Thyroid gland (tissue), 4 donors: ENCODE measurements at regions not wholly inside any gene's neighbourhood (a gene's known extent, or its start where the extent isn't known, plus 50 kb on each side); places are given as distances from the start of the nearest gene placed in this dataset.
"Not testable (repeated sequence)": the region's sequence is repeated elsewhere in the genome, so short reads cannot be mapped to it uniquely, and the experiment has no call there.

ENCODE experiments used
- DNase-seq, 2 donors: peaks; one replicate each; pipeline ENCODE4 v3.0.0-alpha.2; 2019
- H3K27ac ChIP-seq, 3 donors: fragments of 200-600 bp; sonication (generic); 1 replicate in 2 of 3; 2 replicates in 1 of 3; pipeline ENCODE4 v1.5.1; 2016 to 2019; ENCODE audit warnings: mild to moderate bottlenecking in 1 of 3, moderate library complexity in 1 of 3
- H3K27me3 ChIP-seq: fragments of 200-600 bp; sonication (generic); one replicate; pipeline ENCODE4 v1.5.1; 2019
- H3K36me3 ChIP-seq, 2 donors: fragments of 200-600 bp; sonication (generic); one replicate each; pipeline ENCODE4 v1.5.1; 2016 to 2019
- H3K4me1 ChIP-seq, 2 donors: fragments of 200-600 bp; sonication (generic); one replicate each; pipeline ENCODE4 v1.5.1; 2017 to 2019
- H3K4me3 ChIP-seq, 3 donors: fragments of 200-600 bp; sonication (generic); replicated peaks in 1 of 3; 1 replicate in 2 of 3; 2 replicates in 1 of 3; pipeline ENCODE4 v1.5.1; 2016; ENCODE audit warnings: mild to moderate bottlenecking in 1 of 3
- H3K9me3 ChIP-seq: fragments of 200-600 bp; sonication (generic); one replicate; pipeline ENCODE4 v1.5.1; 2017
- POLR2A ChIP-seq, 2 donors: fragments of 450-650 bp; IDR thresholded peaks; one replicate each; pipeline ENCODE4 v1.6.1; 2017; ENCODE audit warnings: antibody characterized with exemption in 2 of 2, mild to moderate bottlenecking in 2 of 2, moderate library complexity in 1 of 2
- WGBS, 2 donors: methylation state at CpG; one replicate each; pipeline ENCODE4 v1.1.5; 2017; 5-methylcytosine and 5-hydroxymethylcytosine counted together
- intact Hi-C: fragments of 100-400 bp; cut with DNase I; formaldehyde crosslinking; loops from one replicate; pipeline ENCODE4 v1.15.1; 2023
- TF ChIP-seq, protein P1 (sequence below), 6 experiments: fragments of 200-600 bp in 3 of 6; fragments of 450-650 bp in 3 of 6; sonication (generic) in 3 of 6; IDR thresholded peaks; one replicate each; pipeline ENCODE4 v1.5.1; 2016 to 2019; ENCODE audit warnings: antibody characterized with exemption in 6 of 6, mild to moderate bottlenecking in 2 of 6, inconsistent platforms in 1 of 6, moderate library complexity in 1 of 6

DNA sequence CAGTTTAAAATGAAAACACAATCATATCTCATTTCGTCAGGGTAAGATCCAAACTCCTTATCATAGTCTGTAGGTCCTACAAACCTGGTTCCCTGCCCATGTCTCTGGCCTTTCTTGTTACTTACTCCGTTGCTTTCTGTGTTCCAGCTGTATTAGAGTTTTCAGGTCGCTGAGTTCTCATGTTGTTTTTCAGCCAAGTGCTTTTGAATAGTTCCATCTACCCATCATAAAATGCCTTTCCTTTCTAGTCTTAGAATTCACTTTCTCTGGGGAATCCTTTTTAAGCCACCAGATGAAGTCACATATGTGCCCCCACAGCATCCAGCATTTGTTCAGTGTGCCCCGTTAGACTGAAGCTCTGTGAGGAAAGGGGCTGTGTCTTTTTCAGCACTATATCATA lies 228.7 kb downstream of the YTHDC2 start:
- H3K36me3 ChIP-seq, result no peaks in the 10 kb centered on the region
- intact Hi-C loops, result no loop called here
- no peak overlapping the region for H3K4me3 ChIP-seq
- WGBS, 2 donors, result 50 to 55% methylated on average over 4 of the region's 4 CpGs
- no peaks in the 10 kb centered on the region for H3K9me3 ChIP-seq
- TF ChIP-seq, protein P1, sequence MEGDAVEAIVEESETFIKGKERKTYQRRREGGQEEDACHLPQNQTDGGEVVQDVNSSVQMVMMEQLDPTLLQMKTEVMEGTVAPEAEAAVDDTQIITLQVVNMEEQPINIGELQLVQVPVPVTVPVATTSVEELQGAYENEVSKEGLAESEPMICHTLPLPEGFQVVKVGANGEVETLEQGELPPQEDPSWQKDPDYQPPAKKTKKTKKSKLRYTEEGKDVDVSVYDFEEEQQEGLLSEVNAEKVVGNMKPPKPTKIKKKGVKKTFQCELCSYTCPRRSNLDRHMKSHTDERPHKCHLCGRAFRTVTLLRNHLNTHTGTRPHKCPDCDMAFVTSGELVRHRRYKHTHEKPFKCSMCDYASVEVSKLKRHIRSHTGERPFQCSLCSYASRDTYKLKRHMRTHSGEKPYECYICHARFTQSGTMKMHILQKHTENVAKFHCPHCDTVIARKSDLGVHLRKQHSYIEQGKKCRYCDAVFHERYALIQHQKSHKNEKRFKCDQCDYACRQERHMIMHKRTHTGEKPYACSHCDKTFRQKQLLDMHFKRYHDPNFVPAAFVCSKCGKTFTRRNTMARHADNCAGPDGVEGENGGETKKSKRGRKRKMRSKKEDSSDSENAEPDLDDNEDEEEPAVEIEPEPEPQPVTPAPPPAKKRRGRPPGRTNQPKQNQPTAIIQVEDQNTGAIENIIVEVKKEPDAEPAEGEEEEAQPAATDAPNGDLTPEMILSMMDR (IDR thresholded peaks at IDR 0.05), result no peak
- no peak for TF ChIP-seq POLR2A (IDR thresholded peaks at IDR 0.05)
- DNase-seq, result no peak
- no peaks in the 10 kb centered on the region for H3K4me1 ChIP-seq
- no peaks in the 10 kb centered on the region for H3K27me3 ChIP-seq
- no peak overlapping the region for H3K27ac ChIP-seq

DNA sequence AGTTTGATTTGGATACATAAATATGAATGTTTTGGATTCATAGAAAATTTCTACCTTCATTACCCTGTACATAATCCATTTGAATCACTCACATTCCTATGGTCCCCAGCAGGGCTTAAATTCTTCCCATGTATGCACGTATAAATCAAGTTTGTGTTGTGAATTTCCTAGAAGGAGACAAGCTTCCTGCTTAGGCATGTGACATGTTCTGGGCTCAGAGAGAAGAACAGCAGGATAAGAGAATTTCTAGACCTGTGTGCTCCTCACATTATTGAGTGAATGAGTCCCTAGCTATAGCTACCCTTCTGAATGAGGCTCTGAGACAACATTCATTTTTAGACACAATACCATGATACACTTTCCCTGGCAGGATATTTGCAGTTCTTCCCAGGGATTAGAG lies 229.1 kb downstream of the YTHDC2 start:
- TF ChIP-seq, protein P1 (IDR thresholded peaks at IDR 0.05), result no peak
- TF ChIP-seq POLR2A (IDR thresholded peaks at IDR 0.05), result no peak
- Histone ChIP-seq H3K4me1 (no peaks in the 10 kb centered on the region), H3K27me3 (no peaks in the 10 kb centered on the region), H3K27ac (no peak overlapping the region), H3K36me3 (no peaks in the 10 kb centered on the region), H3K4me3 (no peak overlapping the region), H3K9me3 (no peaks in the 10 kb centered on the region)
- intact Hi-C loops, result no loop called here
- WGBS, 2 donors, result 3 to 81% methylated on average over 1 of the region's 1 CpG
- DNase-seq, result no peak

DNA sequence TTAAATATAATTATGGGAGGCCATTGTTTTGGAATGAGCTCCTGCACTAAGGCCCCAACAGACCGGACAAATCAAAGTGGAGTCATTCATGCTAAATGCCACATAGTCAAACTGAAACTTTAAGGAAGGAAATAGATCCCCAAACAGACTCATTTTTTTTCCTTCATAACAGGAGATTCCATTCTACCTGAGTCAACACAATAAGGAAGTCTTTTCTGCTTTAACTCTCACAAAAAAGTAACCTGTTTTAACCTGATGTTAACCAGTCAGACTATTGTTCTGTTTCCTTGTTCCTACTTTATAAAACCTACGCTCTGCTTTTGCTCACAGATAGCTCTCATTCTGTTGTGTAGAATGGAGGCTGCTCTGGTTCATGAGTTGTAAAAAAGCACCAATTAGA lies 234.9 kb downstream of the YTHDC2 start:
- no peaks in the 10 kb centered on the region for H3K27me3 ChIP-seq
- no peaks in the 10 kb centered on the region for H3K9me3 ChIP-seq
- no peaks in the 10 kb centered on the region for H3K4me1 ChIP-seq

DNA sequence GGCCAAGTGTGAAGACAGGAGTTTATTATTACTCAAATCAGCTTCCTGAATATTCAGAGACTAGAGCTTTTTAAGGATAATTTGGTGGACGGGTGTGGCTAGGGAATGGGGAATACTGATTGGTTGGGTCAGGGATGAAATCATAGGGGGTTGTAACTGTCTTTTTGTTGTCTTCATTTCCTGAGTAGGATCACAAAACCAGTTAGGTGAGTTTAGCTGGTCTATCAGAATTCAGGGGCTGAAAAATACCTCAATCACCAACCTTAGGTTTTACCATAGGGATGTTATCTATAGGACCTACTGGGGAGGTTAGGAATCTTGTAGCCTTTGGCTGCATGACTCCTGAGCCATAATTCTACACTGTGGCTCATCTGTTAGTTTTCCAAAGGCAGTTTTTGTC lies 235.8 kb downstream of the YTHDC2 start:
- Histone ChIP-seq H3K27me3 (no peaks in the 10 kb centered on the region), H3K36me3 (no peaks in the 10 kb centered on the region), H3K27ac (no peak overlapping the region), H3K4me3 (no peak overlapping the region), H3K9me3 (no peaks in the 10 kb centered on the region), H3K4me1 (no peaks in the 10 kb centered on the region)
- intact Hi-C loops, result no loop called here
- 94 to 95% methylated on average over 1 of the region's 1 CpG for WGBS, 2 donors
- no peak for DNase-seq
- TF ChIP-seq POLR2A (IDR thresholded peaks at IDR 0.05), result no peak
- TF ChIP-seq, protein P1 (IDR thresholded peaks at IDR 0.05), result no peak

More for the DNA sequence above, 234.9 kb downstream of the YTHDC2 start:
- TF ChIP-seq, protein P1 (IDR thresholded peaks at IDR 0.05), result no peak
- TF ChIP-seq POLR2A (IDR thresholded peaks at IDR 0.05), result no peak
- DNase-seq, result no peak
- H3K4me3 ChIP-seq, result no peak overlapping the region
- no peaks in the 10 kb centered on the region for H3K36me3 ChIP-seq
- intact Hi-C loops, result no loop called here
- no peak overlapping the region for H3K27ac ChIP-seq
- 77 to 79% methylated on average over 2 of the region's 2 CpGs for WGBS, 2 donors

DNA sequence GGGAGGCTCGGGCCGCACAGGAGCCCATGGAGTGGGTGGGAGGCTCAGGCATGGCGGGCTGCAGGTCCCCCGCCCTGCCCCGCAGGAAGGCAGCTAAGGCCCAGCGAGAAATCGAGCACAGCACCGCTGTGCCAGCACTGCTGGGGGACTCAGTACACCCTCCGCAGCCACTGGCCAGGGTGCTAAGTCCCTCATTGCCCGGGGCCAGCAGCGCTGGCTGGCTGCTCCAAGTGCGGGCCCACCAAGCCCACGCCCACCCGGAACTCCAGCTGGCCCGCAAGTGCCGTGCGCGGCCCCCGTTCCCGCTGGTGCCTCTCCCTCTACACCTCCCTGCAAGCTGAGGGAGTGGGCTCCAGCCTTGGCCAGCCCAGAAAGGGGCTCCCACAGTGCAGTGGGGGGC lies 239.7 kb downstream of the YTHDC2 start:
- H3K4me3 ChIP-seq, DNase-seq, H3K27ac ChIP-seq, H3K4me1 ChIP-seq, H3K36me3 ChIP-seq, H3K9me3 ChIP-seq, H3K27me3 ChIP-seq, intact Hi-C loops: not testable (repeated sequence)
- 91 to 94% methylated on average over 6 to 11 of the region's 20 CpGs for WGBS, 2 donors

DNA sequence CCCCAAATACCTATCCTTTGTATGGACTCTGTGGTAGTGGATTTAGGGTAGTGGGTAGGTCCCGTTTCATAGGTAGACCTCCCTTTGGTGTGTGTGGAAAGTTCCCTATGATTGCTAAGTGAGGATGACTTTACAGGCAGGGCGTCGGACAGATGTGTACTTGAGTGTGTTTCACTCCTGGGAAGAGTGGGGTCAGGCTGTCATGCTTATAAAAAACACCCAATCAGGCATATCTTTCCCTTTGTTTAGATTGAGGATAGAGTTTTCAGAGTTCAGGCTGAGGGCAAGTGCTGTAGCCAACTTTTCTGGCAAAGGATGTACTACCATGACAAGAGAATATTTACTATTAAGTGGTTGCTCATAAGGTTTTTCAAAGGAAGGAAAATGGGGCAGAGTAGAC lies 242.0 kb downstream of the YTHDC2 start:
- intact Hi-C loops, result no loop called here
- no peaks in the 10 kb centered on the region for H3K36me3 ChIP-seq
- TF ChIP-seq POLR2A (IDR thresholded peaks at IDR 0.05), result no peak
- TF ChIP-seq, protein P1 (IDR thresholded peaks at IDR 0.05), result no peak
- no peak overlapping the region for H3K27ac ChIP-seq
- H3K9me3 ChIP-seq, result no peaks in the 10 kb centered on the region
- no peak overlapping the region for H3K4me3 ChIP-seq
- 59 to 61% methylated on average over 3 of the region's 3 CpGs for WGBS, 2 donors
- no peaks in the 10 kb centered on the region for H3K4me1 ChIP-seq
- DNase-seq, result no peak
- no peaks in the 10 kb centered on the region for H3K27me3 ChIP-seq
